Fibroblast of lung (primary cell): ENCODE measurements at regions not wholly inside any gene's neighbourhood (a gene's known extent, or its start where the extent isn't known, plus 50 kb on each side); places are given as distances from the start of the nearest gene placed in this dataset.

Experiments
- DNase-seq, 2 donors: peaks; one replicate each; pipeline versions ENCODE4 v3.0.0 to v3.0.0-alpha.2; 2010; ENCODE audit warnings: low read depth in 2 of 2
- H2AFZ ChIP-seq: 2 replicates; pipeline ENCODE4 v1.5.1; 2012; ENCODE audit warnings: low read length, control low read depth, inconsistent platforms
- H3K27ac ChIP-seq: 2 replicates; pipeline ENCODE4 v1.5.1; 2011; ENCODE audit warnings: low read length, control low read depth; ENCODE audit not compliant: insufficient read depth
- H3K27me3 ChIP-seq: 2 replicates; pipeline ENCODE4 v1.5.1; 2011; ENCODE audit warnings: mild to moderate bottlenecking, low read length; ENCODE audit not compliant: control insufficient read depth, insufficient read depth
- H3K36me3 ChIP-seq: 2 replicates; pipeline ENCODE4 v1.5.1; 2011; ENCODE audit warnings: low read length; ENCODE audit not compliant: control insufficient read depth, insufficient read depth
- H3K4me1 ChIP-seq: 2 replicates; pipeline ENCODE4 v1.5.1; 2011; ENCODE audit warnings: low read length; ENCODE audit not compliant: control insufficient read depth, insufficient read depth; ENCODE audit errors: extremely low read depth
- H3K4me2 ChIP-seq: 2 replicates; pipeline ENCODE4 v1.5.1; 2011; ENCODE audit warnings: low read length, control low read depth; ENCODE audit not compliant: insufficient read depth; ENCODE audit errors: extremely low read depth
- H3K4me3 ChIP-seq, 4 experiments: fragments of 200-600 bp in 1 of 4; sonication (generic) in 1 of 4; replicated peaks in 1 of 4; 2 replicates each; pipeline ENCODE4 v1.5.1; 2011 to 2016; ENCODE audit warnings: low read length in 4 of 4, low read depth in 3 of 4, mild to moderate bottlenecking in 3 of 4, control low read depth in 2 of 4, inconsistent platforms in 1 of 4, mixed read lengths in 1 of 4; ENCODE audit not compliant: insufficient read depth in 1 of 4; ENCODE audit errors: control extremely low read depth in 1 of 4
- H3K79me2 ChIP-seq: 2 replicates; pipeline ENCODE4 v1.5.1; 2012; ENCODE audit warnings: mild to moderate bottlenecking, low read length, inconsistent platforms; ENCODE audit not compliant: control insufficient read depth, insufficient read depth
- H3K9ac ChIP-seq: 2 replicates; pipeline ENCODE4 v1.5.1; 2011; ENCODE audit warnings: mild to moderate bottlenecking, low read length, control low read depth; ENCODE audit not compliant: insufficient read depth
- H3K9me3 ChIP-seq: 2 replicates; pipeline ENCODE4 v1.5.1; 2012; ENCODE audit warnings: low read depth, low read length; ENCODE audit not compliant: control insufficient read depth, insufficient read depth
- H4K20me1 ChIP-seq: 2 replicates; pipeline ENCODE4 v1.5.1; 2011; ENCODE audit warnings: low read length; ENCODE audit not compliant: control insufficient read depth, insufficient read depth; ENCODE audit errors: extremely low read depth
- CTCF ChIP-seq, 2 donors: IDR thresholded peaks in 1 of 2; conservative IDR thresholded peaks in 1 of 2; 1 replicate in 1 of 2; 2 replicates in 1 of 2; pipeline ENCODE4 v1.5.1; 2011 to 2012; ENCODE audit warnings: low read length in 2 of 2, control low read depth in 1 of 2, inconsistent platforms in 1 of 2, low read depth in 1 of 2, mild to moderate bottlenecking in 1 of 2
- EZH2 ChIP-seq: IDR thresholded peaks from 2 replicates; pipeline ENCODE4 v1.5.1; 2012; ENCODE audit warnings: low read length, control low read depth, mild to moderate bottlenecking; ENCODE audit errors: missing control alignments

- TF ChIP-seq EZH2 (no peak), CTCF (conservative IDR thresholded peaks at IDR 0.05 in 1 of 2, IDR thresholded peaks at IDR 0.05 in 1 of 2; ENCODE audit: low read depth in 1 of 2, low read length in 2 of 2) (no peak)
- H3K9ac ChIP-seq: no peak overlapping the region
- no peak overlapping the region for H3K4me3 ChIP-seq
- H2AFZ ChIP-seq: no peak overlapping the region
- H3K36me3 ChIP-seq: no peaks in the 10 kb centered on the region
- no peaks in the 10 kb centered on the region for H4K20me1 ChIP-seq
- H3K27me3 ChIP-seq: no peaks in the 10 kb centered on the region
- H3K4me1 ChIP-seq: no peaks in the 10 kb centered on the region
- no peak for DNase-seq
- no peak overlapping the region for H3K4me2 ChIP-seq
- no peaks in the 10 kb centered on the region for H3K79me2 ChIP-seq
- H3K27ac ChIP-seq: no peak overlapping the region
- H3K9me3 ChIP-seq: no peaks in the 10 kb centered on the region
These were observed 140.3 kb downstream of the OSR1 start for GRCh38 chr2:19218166-19218565.

- Histone ChIP-seq H3K27ac (no peak overlapping the region), H3K4me3 (no peak overlapping the region), H3K4me1 (no peaks in the 10 kb centered on the region), H3K9ac (no peak overlapping the region), H3K4me2 (no peak overlapping the region), H4K20me1 (no peaks in the 10 kb centered on the region), H3K27me3 (no peaks in the 10 kb centered on the region), H3K9me3 (no peaks in the 10 kb centered on the region), H3K79me2 (no peaks in the 10 kb centered on the region), H3K36me3 (no peaks in the 10 kb centered on the region), H2AFZ (no peak overlapping the region)
- TF ChIP-seq EZH2 (no peak), CTCF (conservative IDR thresholded peaks at IDR 0.05 in 1 of 2, IDR thresholded peaks at IDR 0.05 in 1 of 2; ENCODE audit: low read depth in 1 of 2, low read length in 2 of 2) (no peak)
- peak in 1 of 2 donors; percentile 28 for DNase-seq
These were observed 141.5 kb downstream of the OSR1 start for GRCh38 chr2:19216676-19217602.

GRCh38 chr2:19216238-19216637 lies 142.2 kb downstream of the OSR1 start:
- TF ChIP-seq CTCF (conservative IDR thresholded peaks at IDR 0.05 in 1 of 2, IDR thresholded peaks at IDR 0.05 in 1 of 2; ENCODE audit: low read depth in 1 of 2, low read length in 2 of 2) (no peak), EZH2 (no peak)

More at GRCh38 chr2:19216238-19216637, 142.2 kb downstream of the OSR1 start:
- Histone ChIP-seq H3K36me3 (no peaks in the 10 kb centered on the region), H3K79me2 (no peaks in the 10 kb centered on the region), H3K4me2 (no peak overlapping the region), H2AFZ (no peak overlapping the region), H3K4me3 (no peak overlapping the region), H4K20me1 (no peaks in the 10 kb centered on the region), H3K9ac (no peak overlapping the region), H3K27me3 (no peaks in the 10 kb centered on the region), H3K27ac (no peak overlapping the region), H3K4me1 (no peaks in the 10 kb centered on the region), H3K9me3 (no peaks in the 10 kb centered on the region)
- DNase-seq: no peak
